NOMO-1 treated with dmso at 0.1 percent for 144 hours (cell line): ENCODE measurements at regions not wholly inside any gene's neighbourhood (a gene's known extent, or its start where the extent isn't known, plus 50 kb on each side); places are given as distances from the start of the nearest gene placed in this dataset.

Source experiments
- DNase-seq: peaks from one replicate; lab custom pipeline; 2025; ENCODE audit not compliant: unreplicated experiment; lab: John Stamatoyannopoulos, UW

GRCh38 chr20:39302312-39302711 is 340.2 kb downstream of the DHX35 start:
- DNase-seq: no peak

GRCh38 chr20:39299783-39300182 is 337.6 kb downstream of the DHX35 start:
- DNase-seq: no peak

GRCh38 chr20:39298571-39299506 is 336.7 kb downstream of the DHX35 start:
- no peak for DNase-seq

- no peak for DNase-seq
Observed at GRCh38 chr20:39298121-39298520, 336.0 kb downstream of the DHX35 start.

GRCh38 chr20:39295301-39295700 is 333.2 kb downstream of the DHX35 start:
- DNase-seq: no peak

- DNase-seq: no peak
Observed at GRCh38 chr20:39294137-39294725, 332.1 kb downstream of the DHX35 start.

GRCh38 chr20:39292193-39292736 is 330.1 kb downstream of the DHX35 start:
- DNase-seq: no peak

GRCh38 chr20:39291301-39291700 is 329.2 kb downstream of the DHX35 start:
- DNase-seq: no peak

GRCh38 chr20:39290575-39290974 is 328.4 kb downstream of the DHX35 start:
- no peak for DNase-seq

GRCh38 chr20:39289831-39290230 is 327.7 kb downstream of the DHX35 start:
- DNase-seq: no peak

GRCh38 chr20:39289316-39289715 is 327.2 kb downstream of the DHX35 start:
- DNase-seq: no peak

GRCh38 chr20:39283464-39283863 is 321.3 kb downstream of the DHX35 start:
- no peak for DNase-seq

GRCh38 chr20:39282619-39283092 is 320.5 kb downstream of the DHX35 start:
- DNase-seq: no peak

- DNase-seq: no peak
Observed at GRCh38 chr20:39280875-39281274, 318.7 kb downstream of the DHX35 start.

GRCh38 chr20:39278230-39278788 is 316.2 kb downstream of the DHX35 start:
- no peak for DNase-seq

GRCh38 chr20:39277185-39277584 is 315.0 kb downstream of the DHX35 start:
- DNase-seq: no peak

GRCh38 chr20:39270837-39271604 is 308.9 kb downstream of the DHX35 start:
- no peak for DNase-seq

GRCh38 chr20:39269493-39270217 is 307.5 kb downstream of the DHX35 start:
- DNase-seq: no peak

- DNase-seq: no peak
Observed at GRCh38 chr20:39268981-39269461, 306.9 kb downstream of the DHX35 start.

- DNase-seq: no peak
Observed at GRCh38 chr20:39268491-39268951, 306.4 kb downstream of the DHX35 start.
